Osteocyte (in vitro differentiated cells): ENCODE measurements at regions not wholly inside any gene's neighbourhood (a gene's known extent, or its start where the extent isn't known, plus 50 kb on each side); places are given as distances from the start of the nearest gene placed in this dataset.

Experiments
- DNase-seq: peaks from one replicate; pipeline ENCODE4 v3.0.0; 2021; ENCODE audit warnings: mixed read lengths; ENCODE audit not compliant: unreplicated experiment; ENCODE audit errors: extremely low spot score
- H3K27ac Mint-ChIP-seq: one replicate; pipeline ENCODE4 v1.8.0; 2021; ENCODE audit warnings: mild to moderate bottlenecking, mixed read lengths; ENCODE audit not compliant: unreplicated experiment
- H3K27me3 Mint-ChIP-seq: one replicate; pipeline ENCODE4 v1.8.0; 2021; ENCODE audit warnings: mixed read lengths; ENCODE audit not compliant: unreplicated experiment
- H3K36me3 Mint-ChIP-seq: one replicate; pipeline ENCODE4 v1.8.0; 2021; ENCODE audit warnings: mixed read lengths; ENCODE audit not compliant: unreplicated experiment
- H3K4me1 Mint-ChIP-seq: one replicate; pipeline ENCODE4 v1.8.0; 2021; ENCODE audit warnings: mixed read lengths; ENCODE audit not compliant: unreplicated experiment
- H3K4me3 Mint-ChIP-seq: one replicate; pipeline ENCODE4 v1.8.0; 2021; ENCODE audit warnings: mild to moderate bottlenecking, moderate library complexity, mixed read lengths; ENCODE audit not compliant: unreplicated experiment
- H3K9me3 Mint-ChIP-seq: one replicate; pipeline ENCODE4 v1.8.0; 2021; ENCODE audit warnings: mixed read lengths; ENCODE audit not compliant: unreplicated experiment
- CTCF ChIP-seq: fragments of 200-600 bp; sonication (generic); IDR thresholded peaks from 2 replicates; pipeline ENCODE4 v1.5.0; 2021; ENCODE audit warnings: antibody characterized with exemption, mild to moderate bottlenecking, moderate library complexity

DNA sequence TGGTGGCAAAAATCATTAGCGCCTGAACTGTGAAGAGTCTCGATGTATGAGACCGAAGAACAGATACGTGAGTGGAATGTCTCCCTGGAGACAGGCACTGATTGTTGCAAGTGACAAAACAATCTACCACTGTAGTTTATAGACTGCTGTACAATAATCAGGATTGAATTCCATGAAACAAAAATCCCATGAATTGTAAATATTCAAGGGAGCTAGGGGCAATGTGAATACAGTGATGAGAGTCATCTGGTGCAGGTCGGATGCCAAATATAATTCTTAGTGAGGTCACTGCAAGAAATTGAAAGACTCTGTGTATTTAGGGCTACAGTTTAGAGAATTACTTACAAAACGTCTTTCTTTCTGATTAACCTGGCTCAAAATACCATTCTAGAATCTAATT lies 594.4 kb upstream of the VSTM2A start:
- Mint-ChIP-seq H3K27ac (no peak overlapping the region), H3K36me3 (no peaks in the 10 kb centered on the region), H3K4me3 (no peak overlapping the region), H3K4me1 (no peaks in the 10 kb centered on the region), H3K9me3 (no peaks in the 10 kb centered on the region), H3K27me3 (no peaks in the 10 kb centered on the region)
- TF ChIP-seq CTCF, result no peak
- DNase-seq, result no peak

- H3K4me3 Mint-ChIP-seq, result no peak overlapping the region
- TF ChIP-seq CTCF, result no peak
- no peak for DNase-seq
- H3K36me3 Mint-ChIP-seq, result no peaks in the 10 kb centered on the region
- H3K27ac Mint-ChIP-seq, result no peak overlapping the region
- no peaks in the 10 kb centered on the region for H3K4me1 Mint-ChIP-seq
- H3K9me3 Mint-ChIP-seq, result peaks cover 14% of the 10 kb centered on the region
- no peaks in the 10 kb centered on the region for H3K27me3 Mint-ChIP-seq
Measured at GRCh38 chr7:53965716-53966115, 576.5 kb upstream of the VSTM2A start.

- H3K36me3 Mint-ChIP-seq, result no peaks in the 10 kb centered on the region
- H3K4me1 Mint-ChIP-seq, result no peaks in the 10 kb centered on the region
- DNase-seq, result no peak
- no peak overlapping the region for H3K4me3 Mint-ChIP-seq
- H3K27me3 Mint-ChIP-seq, result no peaks in the 10 kb centered on the region
- peaks cover 16% of the 10 kb centered on the region for H3K9me3 Mint-ChIP-seq
- no peak for TF ChIP-seq CTCF
- no peak overlapping the region for H3K27ac Mint-ChIP-seq
Measured at GRCh38 chr7:53983480-53983879, 558.7 kb upstream of the VSTM2A start.

GRCh38 chr7:53984776-53985175 lies 557.4 kb upstream of the VSTM2A start:
- Mint-ChIP-seq H3K4me3 (no peak overlapping the region), H3K9me3 (peaks cover 16% of the 10 kb centered on the region), H3K4me1 (no peaks in the 10 kb centered on the region), H3K27ac (no peak overlapping the region), H3K36me3 (no peaks in the 10 kb centered on the region), H3K27me3 (no peaks in the 10 kb centered on the region)
- no peak for TF ChIP-seq CTCF
- DNase-seq, result no peak

- no peak overlapping the region for H3K27ac Mint-ChIP-seq
- peaks cover 22% of the 10 kb centered on the region for H3K9me3 Mint-ChIP-seq
- no peaks in the 10 kb centered on the region for H3K27me3 Mint-ChIP-seq
- H3K4me1 Mint-ChIP-seq, result no peaks in the 10 kb centered on the region
- no peak overlapping the region for H3K4me3 Mint-ChIP-seq
- no peak for DNase-seq
- no peaks in the 10 kb centered on the region for H3K36me3 Mint-ChIP-seq
- no peak for TF ChIP-seq CTCF
Measured at GRCh38 chr7:53988376-53988775, 553.8 kb upstream of the VSTM2A start.
